HG02798 (cell line): ENCODE measurements at regions not wholly inside any gene's neighbourhood (a gene's known extent, or its start where the extent isn't known, plus 50 kb on each side); places are given as distances from the start of the nearest gene placed in this dataset.

Experiments
- ATAC-seq: cut with Tn5 transposase; IDR thresholded peaks from one replicate; pipeline ENCODE4 v1.9.1; 2021; ENCODE audit warnings: mild to moderate bottlenecking; ENCODE audit not compliant: unreplicated experiment, poor library complexity

DNA sequence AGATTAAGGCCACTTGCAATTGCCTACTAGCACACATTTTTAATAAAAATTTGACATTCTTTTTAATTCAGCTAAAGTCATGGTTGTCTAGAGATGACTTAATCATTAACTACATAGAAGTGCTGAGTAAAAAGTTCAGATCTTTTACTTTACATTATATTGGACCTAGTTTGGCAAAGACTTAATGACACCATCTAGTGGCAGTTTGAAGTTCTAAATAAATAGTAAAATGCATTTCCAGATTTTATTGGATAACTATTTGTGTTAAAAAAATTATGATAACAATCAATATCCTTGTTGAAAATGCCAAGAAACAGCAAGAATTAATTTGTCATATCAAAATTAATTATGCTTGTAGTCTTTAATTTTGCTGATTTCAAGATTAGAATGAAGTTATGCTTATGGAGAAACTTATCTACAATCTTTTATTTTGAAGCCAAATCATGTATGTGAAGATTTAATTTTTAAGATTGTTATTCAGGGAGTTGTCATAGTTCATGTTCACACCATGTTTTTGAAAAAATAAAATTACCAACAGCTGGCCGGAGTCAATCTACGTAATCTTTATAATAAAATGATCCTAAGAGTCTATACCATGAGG, 69.6 kb upstream of the PJA2 start:
- peak; percentile 37 for ATAC-seq

- no peak for ATAC-seq
These were observed 69.1 kb upstream of the PJA2 start for GRCh38 chr5:109478830-109479229.

DNA sequence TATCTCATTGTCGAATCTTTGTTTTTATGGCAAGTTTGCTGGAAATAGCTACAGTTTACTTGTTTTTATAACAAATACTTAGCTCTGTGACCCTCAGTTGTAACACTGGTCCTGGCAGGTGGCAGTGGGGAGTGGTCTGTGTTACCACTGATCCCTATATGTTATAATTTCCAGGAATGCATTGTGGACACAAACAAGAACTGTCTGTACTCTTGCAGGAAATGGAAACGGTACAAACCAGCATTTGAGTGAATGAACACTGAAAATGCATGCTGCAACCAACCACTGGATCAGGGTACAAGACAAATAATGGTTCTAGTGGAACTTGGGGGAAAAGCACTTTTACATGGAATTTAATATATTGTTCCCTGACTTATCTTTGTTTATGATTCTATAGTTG, 66.5 kb upstream of the PJA2 start:
- ATAC-seq: no peak

DNA sequence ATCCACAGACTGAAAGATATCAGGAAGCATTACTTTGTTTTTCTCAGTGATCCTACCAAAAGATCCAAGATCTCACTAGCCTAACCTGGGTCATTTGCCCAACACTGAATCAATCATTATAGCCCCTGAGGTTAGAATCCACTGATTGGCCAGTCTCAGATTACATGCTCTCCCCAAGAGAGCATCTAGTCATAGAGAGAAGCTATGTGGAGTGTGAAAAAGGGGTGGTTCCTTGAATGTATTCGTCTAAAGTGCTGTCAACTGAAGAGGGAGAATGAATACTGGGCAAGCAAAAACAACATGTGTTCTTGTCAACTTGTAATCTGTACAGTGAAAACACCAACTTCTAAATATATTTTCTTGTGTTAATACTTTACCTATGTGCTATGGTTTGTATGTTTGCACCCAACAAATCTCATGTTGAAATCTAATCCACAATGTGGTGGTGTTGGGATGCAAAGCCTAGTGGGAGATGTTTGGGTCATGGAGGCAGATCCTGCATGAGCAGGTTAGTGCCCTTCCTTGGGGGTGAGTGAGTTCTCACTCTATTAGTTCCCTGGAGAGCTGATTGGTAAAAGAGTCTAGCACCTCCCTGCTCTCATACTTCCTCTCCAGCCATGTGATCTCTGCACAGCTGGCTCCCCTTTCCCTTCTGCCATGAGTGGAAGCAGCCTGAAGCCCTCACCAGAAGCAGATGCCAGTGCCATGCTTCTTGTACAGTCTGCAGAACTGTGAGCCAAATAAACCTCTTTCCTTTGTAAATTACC, 60.3 kb upstream of the PJA2 start:
- ATAC-seq: no peak

DNA sequence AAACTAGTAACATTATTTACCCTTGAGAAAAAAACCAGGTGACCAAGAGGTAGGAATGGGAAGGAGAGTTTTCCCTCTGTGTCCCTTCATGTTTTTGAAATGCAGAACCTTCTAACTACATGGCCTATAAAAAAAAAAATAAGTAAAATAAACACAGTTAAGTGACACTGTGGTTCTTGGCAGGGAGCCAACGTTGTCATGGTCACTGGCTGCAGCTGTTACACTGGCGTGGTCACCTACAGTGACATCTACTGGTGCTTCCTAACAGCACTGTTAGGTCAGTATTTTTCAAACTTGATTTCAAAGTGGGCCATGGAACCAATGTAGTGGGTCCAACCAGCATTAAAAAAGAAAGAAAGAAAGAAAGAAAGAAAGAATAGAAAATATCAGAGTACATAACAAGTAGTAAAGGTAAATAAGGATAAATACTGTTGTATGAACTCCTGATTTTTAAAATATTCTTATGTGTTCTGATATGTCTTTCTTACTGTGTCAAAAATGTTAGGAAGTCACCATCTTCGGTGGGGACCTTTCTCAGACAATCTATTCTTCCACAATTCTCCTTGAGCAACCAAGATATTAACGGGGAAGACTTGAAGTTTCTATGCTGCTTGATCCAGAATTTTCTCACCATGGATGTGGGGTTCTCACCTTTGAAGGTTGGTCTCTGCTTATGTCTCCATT, 59.1 kb upstream of the PJA2 start:
- peak; percentile 99 for ATAC-seq

DNA sequence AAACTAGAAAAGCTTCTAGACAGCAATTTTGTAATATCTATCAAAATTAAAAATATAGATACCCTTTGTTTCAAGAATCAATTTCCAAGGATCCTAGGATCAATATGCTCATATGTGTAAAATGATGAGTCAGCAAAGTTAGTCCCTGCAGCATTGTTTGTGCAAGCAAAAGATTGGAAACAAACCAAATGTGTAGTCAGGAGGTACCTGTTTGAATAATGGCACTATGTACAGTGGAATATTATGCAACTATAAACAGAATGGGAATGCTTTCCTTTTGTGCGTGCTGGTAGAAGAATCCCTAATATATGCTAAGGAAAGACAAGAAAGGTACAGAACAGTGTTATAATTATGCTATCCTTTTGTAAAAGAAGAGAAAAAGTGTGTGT, 58.5 kb upstream of the PJA2 start:
- ATAC-seq: no peak

GRCh38 chr5:109467058-109467457, 57.3 kb upstream of the PJA2 start:
- ATAC-seq: no peak
